GM23338 (cell line): ENCODE measurements at regions not wholly inside any gene's neighbourhood (a gene's known extent, or its start where the extent isn't known, plus 50 kb on each side); places are given as distances from the start of the nearest gene placed in this dataset.

Experiments
- ATAC-seq: fragments of 200-7000 bp; cut with Tn5 transposase; 3 replicates; pipeline ENCODE4 v1.9.1; 2020
- DNase-seq: peaks from one replicate; pipeline ENCODE4 v3.0.0-alpha.2; 2015; ENCODE audit warnings: low spot score
- H2AFZ ChIP-seq: fragments of 200-600 bp; sonication (generic); 2 replicates; pipeline ENCODE4 v1.8.0; 2016; ENCODE audit warnings: antibody characterized with exemption, mild to moderate bottlenecking, moderate library complexity
- H3F3A ChIP-seq: fragments of 200-600 bp; sonication (generic); replicated peaks from 2 replicates; pipeline ENCODE4 v1.8.0; 2017; ENCODE audit warnings: antibody characterized with exemption, mixed run types, low read depth
- H3K27ac ChIP-seq: fragments of 200-600 bp; sonication (generic); 2 replicates; pipeline ENCODE4 v1.6.1; 2016; ENCODE audit warnings: low read depth
- H3K27me3 ChIP-seq: fragments of 200-600 bp; sonication (generic); 2 replicates; pipeline ENCODE4 v1.8.0; 2016; ENCODE audit warnings: mild to moderate bottlenecking, mixed run types, moderate library complexity; ENCODE audit not compliant: insufficient read depth
- H3K36me3 ChIP-seq: fragments of 200-600 bp; sonication (generic); 2 replicates; pipeline ENCODE4 v1.8.0; 2016; ENCODE audit warnings: mild to moderate bottlenecking; ENCODE audit not compliant: insufficient read depth
- H3K4me1 ChIP-seq: fragments of 200-600 bp; sonication (generic); 2 replicates; pipeline ENCODE4 v1.8.0; 2016; ENCODE audit warnings: mild to moderate bottlenecking, moderate library complexity; ENCODE audit not compliant: insufficient read depth
- H3K4me2 ChIP-seq: fragments of 200-600 bp; sonication (generic); 2 replicates; pipeline ENCODE4 v1.7.1; 2017; ENCODE audit warnings: mixed run types
- H3K4me3 ChIP-seq: fragments of 200-600 bp; sonication (generic); 2 replicates; pipeline ENCODE4 v1.6.1; 2016; ENCODE audit warnings: mixed run types
- H3K79me2 ChIP-seq: fragments of 200-600 bp; sonication (generic); replicated peaks from 2 replicates; pipeline ENCODE4 v1.8.0; 2017; ENCODE audit warnings: mild to moderate bottlenecking; ENCODE audit not compliant: insufficient read depth
- H3K9me2 ChIP-seq: fragments of 200-600 bp; sonication (generic); 2 replicates; pipeline ENCODE4 v1.8.0; 2017; ENCODE audit not compliant: insufficient read depth
- H4K20me1 ChIP-seq: fragments of 200-600 bp; sonication (generic); replicated peaks from 2 replicates; pipeline ENCODE4 v1.8.0; 2017; ENCODE audit warnings: mild to moderate bottlenecking; ENCODE audit not compliant: insufficient read depth
- H3K27ac Mint-ChIP-seq: 2 replicates; pipeline ENCODE4 v1.8.0; 2020; ENCODE audit warnings: inconsistent platforms, mild to moderate bottlenecking, moderate library complexity, mixed read lengths
- H3K27me3 Mint-ChIP-seq: 3 replicates; pipeline ENCODE4 v1.8.0; 2022; ENCODE audit warnings: low read depth, mild to moderate bottlenecking, moderate library complexity, mixed read lengths, inconsistent platforms; ENCODE audit not compliant: insufficient read depth, poor library complexity
- H3K36me3 Mint-ChIP-seq: 3 replicates; pipeline ENCODE4 v1.8.0; 2021; ENCODE audit warnings: low read depth, mild to moderate bottlenecking, inconsistent platforms, moderate library complexity, mixed read lengths
- H3K4me1 Mint-ChIP-seq: 3 replicates; pipeline ENCODE4 v1.8.0; 2020; ENCODE audit warnings: mild to moderate bottlenecking, inconsistent platforms, mixed read lengths
- H3K4me3 Mint-ChIP-seq: 3 replicates; pipeline ENCODE4 v1.8.0; 2021; ENCODE audit warnings: moderate library complexity, mild to moderate bottlenecking, inconsistent platforms, mixed read lengths
- H3K9me3 Mint-ChIP-seq: 3 replicates; pipeline ENCODE4 v1.8.0; 2020; ENCODE audit warnings: moderate library complexity, mild to moderate bottlenecking, inconsistent platforms, mixed read lengths
- CREB1 ChIP-seq: fragments of 250-450 bp; sonication (Bioruptor Pico); IDR thresholded peaks from 2 replicates; pipeline ENCODE4 v1.5.0; 2020; ENCODE audit warnings: low read depth, mild to moderate bottlenecking, moderate library complexity
- CTCF ChIP-seq, 2 experiments: fragments of 200-600 bp in 1 of 2; sonication (generic) in 1 of 2; conservative IDR thresholded peaks; 2 replicates each; pipeline versions ENCODE4 v1.5.1 to v1.6.1; 2016 to 2017; ENCODE audit warnings: antibody characterized with exemption in 2 of 2, low read depth in 2 of 2, mild to moderate bottlenecking in 2 of 2, moderate library complexity in 1 of 2
- ETS1 ChIP-seq: IDR thresholded peaks from 2 replicates; pipeline ENCODE4 v1.6.1; 2016; ENCODE audit warnings: antibody characterized with exemption
- EZH2 ChIP-seq: fragments of 200-600 bp; sonication (generic); IDR thresholded peaks from one replicate; pipeline ENCODE4 v1.8.0; 2017; ENCODE audit warnings: antibody characterized with exemption, mild to moderate bottlenecking, low read depth; ENCODE audit not compliant: unreplicated experiment
- EZH2phosphoT487 ChIP-seq: fragments of 200-600 bp; sonication (generic); IDR thresholded peaks from one replicate; pipeline ENCODE4 v1.8.1; 2018; ENCODE audit warnings: antibody characterized with exemption; ENCODE audit not compliant: unreplicated experiment
- JUNB ChIP-seq: IDR thresholded peaks from one replicate; pipeline ENCODE4 v1.6.1; 2016; ENCODE audit warnings: antibody characterized with exemption; ENCODE audit not compliant: unreplicated experiment
- NANOG ChIP-seq: IDR thresholded peaks from 2 replicates; pipeline ENCODE4 v1.6.1; 2016; ENCODE audit warnings: antibody characterized with exemption, borderline replicate concordance
- POLR2AphosphoS5 ChIP-seq: IDR thresholded peaks from 2 replicates; pipeline ENCODE4 v1.6.1; 2016; ENCODE audit warnings: antibody characterized with exemption, low read depth
- REST ChIP-seq: IDR thresholded peaks from one replicate; pipeline ENCODE4 v1.6.1; 2018; ENCODE audit warnings: antibody characterized with exemption; ENCODE audit not compliant: unreplicated experiment
- STAT1 ChIP-seq: IDR thresholded peaks from one replicate; pipeline ENCODE4 v1.6.1; 2016; ENCODE audit warnings: antibody characterized with exemption; ENCODE audit not compliant: unreplicated experiment
- ZNF114 ChIP-seq: fragments of 250-450 bp; sonication (Bioruptor Pico); IDR thresholded peaks from 2 replicates; pipeline ENCODE4 v1.5.0; 2020; ENCODE audit warnings: mild to moderate bottlenecking, moderate library complexity

GRCh38 chr9:28616310-28616709, 1043.0 kb upstream of the C9orf72 start:
- Mint-ChIP-seq H3K27ac (no peak overlapping the region), H3K4me3 (no peak overlapping the region), H3K4me1 (peaks cover 8% of the 10 kb centered on the region), H3K36me3 (no peaks in the 10 kb centered on the region), H3K27me3 (peaks cover 2% of the 10 kb centered on the region), H3K9me3 (no peaks in the 10 kb centered on the region)
- Histone ChIP-seq H4K20me1 (no peaks in the 10 kb centered on the region), H3K4me3 (no peak overlapping the region), H3K36me3 (no peaks in the 10 kb centered on the region), H3K9me2 (no peaks in the 10 kb centered on the region), H3F3A (no peaks in the 10 kb centered on the region), H3K27me3 (no peaks in the 10 kb centered on the region), H3K4me2 (no peak overlapping the region), H3K4me1 (no peaks in the 10 kb centered on the region), H3K79me2 (no peaks in the 10 kb centered on the region), H3K27ac (no peak overlapping the region), H2AFZ (no peak overlapping the region)
- ATAC-seq (no peak), DNase-seq (no peak)
- TF ChIP-seq NANOG (no peak), POLR2AphosphoS5 (no peak), ZNF114 (CRISPR knock-in tag) (no peak), CREB1 (CRISPR knock-in tag) (no peak), EZH2phosphoT487 (no peak), STAT1 (no peak), ETS1 (no peak), REST (no peak), JUNB (no peak)

GRCh38 chr9:28620011-28620410, 1046.7 kb upstream of the C9orf72 start:
- no peaks in the 10 kb centered on the region for H3K9me3 Mint-ChIP-seq
- H3K4me3 Mint-ChIP-seq = no peak overlapping the region
- Histone ChIP-seq H3K4me1 (no peaks in the 10 kb centered on the region), H3K9me2 (no peaks in the 10 kb centered on the region), H3K27ac (no peak overlapping the region), H4K20me1 (no peaks in the 10 kb centered on the region), H2AFZ (no peak overlapping the region), H3K4me2 (no peak overlapping the region), H3K4me3 (no peak overlapping the region), H3K27me3 (no peaks in the 10 kb centered on the region), H3F3A (no peaks in the 10 kb centered on the region), H3K79me2 (no peaks in the 10 kb centered on the region), H3K36me3 (no peaks in the 10 kb centered on the region)
- ATAC-seq (no peak), DNase-seq (no peak)
- no peaks in the 10 kb centered on the region for H3K36me3 Mint-ChIP-seq
- no peaks in the 10 kb centered on the region for H3K27me3 Mint-ChIP-seq
- H3K4me1 Mint-ChIP-seq = peaks cover 5% of the 10 kb centered on the region; the same call in 1 of the 3 replicates
- no peak overlapping the region for H3K27ac Mint-ChIP-seq
- no peak for TF ChIP-seq CTCF (conservative IDR thresholded peaks at IDR 0.05; ENCODE audit: low read depth in 2 of 2)
- TF ChIP-seq EZH2 = no peak
